ENCODE measurements at regions not wholly inside any gene's neighbourhood (a gene's known extent, or its start where the extent isn't known, plus 50 kb on each side); places are given as distances from the start of the nearest gene placed in this dataset.

DNA sequence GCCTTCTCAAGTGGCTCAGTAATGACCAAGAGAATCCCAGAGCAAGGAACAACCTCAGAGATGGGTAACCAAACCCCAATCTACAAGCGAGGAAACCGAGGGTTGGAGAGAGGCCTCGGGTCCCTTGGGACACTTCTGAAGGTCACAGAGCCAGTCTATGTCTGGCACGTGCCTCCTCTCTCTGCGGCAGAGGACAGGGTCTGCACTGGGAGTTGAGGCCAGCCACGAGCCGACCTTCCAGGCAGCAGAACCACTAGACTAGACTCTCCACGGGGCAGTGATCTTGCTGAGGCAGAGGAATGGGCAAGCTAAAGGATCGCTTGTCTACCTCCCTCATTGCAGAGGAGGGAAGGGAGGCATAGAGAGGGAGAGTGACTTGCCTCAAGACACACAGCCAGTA lies 100.6 kb upstream of the SMAD3 start:
- TF ChIP-seq POLR2A (IDR thresholded peaks at IDR 0.05; ENCODE audit: low read length): no peak
- TF ChIP-seq GATA1 (IDR thresholded peaks at IDR 0.05; ENCODE audit: low read depth, low read length): no peak
